Amygdala (tissue), 56 donors: ENCODE measurements at regions not wholly inside any gene's neighbourhood (a gene's known extent, or its start where the extent isn't known, plus 50 kb on each side); places are given as distances from the start of the nearest gene placed in this dataset.

Source experiments
- DNase-seq, 56 donors: peaks; one replicate each; lab custom pipeline; 2025; lab: John Stamatoyannopoulos, UW

DNA sequence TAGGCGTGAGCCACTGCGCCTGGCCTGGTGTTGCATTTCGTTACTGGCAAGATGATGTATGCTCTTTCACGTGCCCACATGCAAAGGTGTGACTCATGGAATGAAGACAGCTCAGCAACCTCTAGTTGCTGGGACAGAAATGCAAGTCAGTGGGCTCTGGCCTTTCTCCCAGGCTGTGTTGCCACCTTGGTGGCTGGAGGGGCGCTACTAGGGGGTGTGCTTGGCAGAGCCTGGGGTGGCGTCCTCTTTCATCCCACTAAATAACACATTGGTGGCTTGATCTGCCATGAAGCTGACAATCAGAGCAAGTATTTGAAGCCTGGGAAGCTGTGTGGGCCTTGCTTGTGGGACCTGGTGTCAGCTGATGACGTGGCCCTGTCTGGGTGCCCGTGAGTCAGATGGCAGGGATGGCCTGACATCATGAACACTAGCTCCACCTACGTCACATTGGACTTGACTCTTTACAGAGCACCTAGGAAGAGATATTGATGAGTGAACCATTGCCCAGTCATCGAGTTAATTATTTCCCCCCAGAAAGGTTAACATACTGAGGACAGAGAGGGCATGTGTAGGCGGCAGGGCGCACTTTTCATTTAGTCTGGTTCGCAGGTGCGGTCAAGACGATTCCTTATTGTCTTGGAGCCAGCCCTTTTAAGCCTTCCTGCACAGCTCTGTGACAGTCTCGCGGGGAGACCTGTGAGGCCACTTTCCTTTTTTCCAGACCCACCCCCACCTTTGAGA is 154.2 kb downstream of the TM9SF2 start:
- no peak for DNase-seq

DNA sequence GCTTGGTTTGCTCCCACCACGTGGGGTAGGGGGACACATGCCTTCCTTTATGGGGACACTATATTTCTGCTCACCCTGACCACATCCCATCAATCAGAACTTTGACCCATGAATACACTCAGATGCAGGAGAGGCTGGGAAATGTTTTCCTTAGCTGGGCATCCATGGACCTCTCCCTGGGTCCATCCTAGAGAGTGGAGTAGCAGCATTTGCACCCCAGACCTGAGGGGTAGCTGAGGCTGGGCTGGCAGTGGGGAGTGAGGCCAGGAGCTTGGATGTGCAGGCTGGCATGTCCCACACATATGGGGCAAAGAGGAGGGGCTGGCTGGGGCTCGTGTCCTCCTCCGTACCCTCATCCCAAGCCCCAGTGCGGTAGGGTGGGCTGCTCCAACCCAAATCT is 152.8 kb downstream of the TM9SF2 start:
- no peak for DNase-seq

DNA sequence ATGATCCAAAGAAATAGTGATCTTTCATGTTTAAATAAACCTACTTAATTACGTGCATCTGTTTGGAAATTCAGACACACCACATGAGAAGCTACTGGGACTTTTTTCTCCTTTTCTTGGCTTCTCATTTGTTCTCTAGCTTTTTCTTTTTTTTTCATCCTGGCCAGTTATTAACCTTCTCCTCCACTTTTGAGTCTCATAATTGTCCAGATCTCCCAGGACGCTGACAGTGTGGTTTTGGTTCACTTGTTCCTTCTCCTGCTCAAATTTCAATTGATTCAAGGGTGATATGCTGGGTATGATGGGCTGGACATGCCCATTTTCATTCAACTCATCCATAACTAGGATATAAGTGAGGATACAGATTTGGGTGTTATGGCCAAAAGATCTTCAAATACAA is 152.3 kb downstream of the TM9SF2 start:
- no peak for DNase-seq

DNA sequence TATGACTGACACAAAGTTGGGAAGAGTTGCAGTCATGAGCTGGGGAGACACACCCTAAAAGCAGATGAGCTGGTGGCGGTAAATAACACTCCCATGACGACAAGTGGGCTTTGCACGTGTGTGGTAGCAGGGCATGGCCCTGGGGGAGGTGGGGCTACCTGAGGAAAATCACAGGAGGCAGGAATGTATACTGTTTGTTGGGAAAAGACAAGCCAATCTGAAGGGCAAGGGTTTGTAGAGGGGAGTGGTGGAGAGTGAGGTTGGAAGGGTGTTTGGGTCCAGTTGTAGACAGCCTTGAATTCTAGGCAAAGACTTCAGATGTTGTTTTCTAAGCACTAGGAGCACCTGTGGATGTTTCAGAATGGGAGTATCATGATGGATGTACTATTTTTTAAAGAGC is 151.6 kb downstream of the TM9SF2 start:
- DNase-seq = no peak

DNA sequence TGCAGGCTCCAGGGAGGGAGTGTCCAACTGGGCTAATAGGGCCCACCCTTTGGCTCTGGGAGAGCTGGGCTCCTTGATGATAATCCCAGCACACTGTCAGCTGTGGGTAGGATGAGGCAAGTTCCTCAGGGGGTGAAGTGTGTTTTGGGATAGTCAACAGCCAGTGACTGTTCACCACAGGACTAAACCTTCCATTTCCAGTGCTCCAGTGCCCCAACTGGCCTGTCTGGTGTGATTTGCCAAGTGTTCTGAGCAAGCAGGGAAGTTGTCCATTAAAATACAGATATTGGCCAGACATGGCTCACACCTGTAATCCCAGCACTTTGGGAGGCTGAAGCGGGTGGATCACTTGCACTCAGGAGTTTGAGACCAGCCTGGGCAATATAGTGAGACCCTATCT is 150.9 kb downstream of the TM9SF2 start:
- no peak for DNase-seq

DNA sequence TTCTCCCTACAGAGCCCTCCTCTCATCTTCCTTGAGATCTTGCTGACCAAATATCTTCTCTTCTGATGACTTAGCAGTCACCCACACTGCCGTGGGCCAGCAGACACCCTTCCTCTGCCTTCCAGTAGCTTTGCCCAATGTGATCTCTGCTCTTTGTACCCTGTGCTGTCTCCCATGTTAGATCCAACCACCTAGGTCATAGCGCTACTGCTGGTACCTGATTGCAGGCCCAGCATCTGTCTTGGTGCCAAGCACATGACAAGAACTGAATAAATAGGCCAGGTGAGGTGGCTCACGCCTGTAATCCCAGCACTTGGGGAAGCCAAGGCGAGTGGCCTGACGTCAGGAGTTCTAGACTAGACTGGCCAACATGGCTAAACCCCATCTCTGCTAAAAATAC is 149.7 kb downstream of the TM9SF2 start:
- no peak for DNase-seq

DNA sequence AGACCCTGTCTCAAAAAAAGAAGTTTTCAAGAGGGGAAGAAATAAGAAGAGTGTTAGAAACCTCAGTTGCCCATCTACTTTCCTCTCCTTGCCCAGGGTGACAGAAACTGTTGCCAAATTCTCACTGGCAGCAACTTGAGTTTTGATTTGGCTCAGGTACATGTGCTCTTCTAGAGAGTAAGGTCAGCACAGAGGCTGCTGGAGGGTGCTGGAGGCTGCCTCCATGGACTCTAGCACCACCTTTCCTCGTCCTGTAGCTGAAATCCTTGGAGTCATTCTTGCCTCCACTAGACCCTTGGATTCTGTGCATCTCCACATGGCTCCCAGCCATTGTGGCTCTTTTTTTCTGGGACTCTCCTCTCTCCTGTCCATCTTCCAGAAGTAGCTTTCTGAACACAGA is 149.1 kb downstream of the TM9SF2 start:
- no peak for DNase-seq

DNA sequence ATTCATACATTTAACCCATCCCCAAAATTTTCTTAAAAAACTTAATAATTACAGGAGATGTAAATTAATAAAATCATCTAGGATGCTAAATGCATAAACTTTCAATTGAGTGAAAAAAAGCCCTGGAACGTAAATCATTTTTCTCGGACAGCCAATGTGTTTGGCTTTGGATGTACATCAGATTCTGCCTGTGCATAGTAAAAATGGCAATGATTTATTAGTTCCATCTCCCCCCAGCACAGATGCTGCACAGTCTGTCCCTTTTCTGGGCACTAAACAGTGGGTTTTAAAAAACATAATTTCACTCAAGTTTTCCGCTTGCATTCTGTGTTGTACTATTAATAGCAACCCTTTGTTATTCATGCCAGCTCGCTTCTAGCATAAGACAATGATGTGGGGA is 147.7 kb downstream of the TM9SF2 start:
- no peak for DNase-seq

DNA sequence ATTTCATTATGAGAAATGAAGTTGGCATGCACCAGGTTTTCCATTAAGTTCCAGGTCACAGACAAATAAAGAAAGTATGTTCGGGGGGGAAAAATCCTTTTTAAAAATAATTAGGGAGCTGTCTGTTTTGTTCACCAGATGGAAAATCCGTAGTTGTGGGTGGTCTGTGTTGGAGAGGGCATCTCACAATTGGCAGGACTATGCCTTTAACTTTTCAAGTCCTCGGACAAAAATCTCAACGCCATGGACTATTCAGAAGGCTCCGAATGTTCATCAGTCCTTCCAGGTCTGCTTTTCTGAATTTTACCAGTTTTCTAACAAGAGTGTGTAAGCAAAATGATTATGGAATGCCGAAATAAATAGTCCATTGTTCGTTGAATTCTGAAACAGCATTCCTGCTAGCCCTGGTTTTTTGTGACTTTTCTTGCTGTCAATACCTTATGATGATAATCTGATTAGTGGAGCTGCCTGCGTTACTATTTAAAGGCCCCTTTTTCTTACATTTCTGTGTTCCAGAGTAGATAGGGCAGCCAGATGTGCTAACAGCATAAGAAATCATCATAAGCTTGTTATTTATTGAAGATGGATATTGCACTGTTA is 146.9 kb downstream of the TM9SF2 start:
- DNase-seq = no peak

DNA sequence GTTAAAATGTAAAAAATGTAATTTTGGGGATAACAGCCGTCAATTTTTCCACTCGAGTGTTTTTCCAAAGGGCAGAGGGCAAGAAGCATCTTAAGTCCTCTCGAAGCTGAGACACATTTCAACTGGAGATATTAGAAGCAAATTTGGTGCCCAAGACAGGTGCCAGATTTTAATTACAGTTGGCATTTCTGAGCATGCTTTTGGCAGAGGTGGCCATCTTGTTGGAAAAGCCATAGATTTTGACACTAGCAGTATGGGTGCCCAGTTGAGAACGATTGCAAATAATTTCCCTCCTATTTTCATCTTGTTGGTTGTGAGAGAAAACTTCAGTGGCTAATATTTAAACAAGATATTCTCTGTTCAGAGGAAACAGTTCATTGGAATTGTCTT is 146.3 kb downstream of the TM9SF2 start:
- DNase-seq = no peak

DNA sequence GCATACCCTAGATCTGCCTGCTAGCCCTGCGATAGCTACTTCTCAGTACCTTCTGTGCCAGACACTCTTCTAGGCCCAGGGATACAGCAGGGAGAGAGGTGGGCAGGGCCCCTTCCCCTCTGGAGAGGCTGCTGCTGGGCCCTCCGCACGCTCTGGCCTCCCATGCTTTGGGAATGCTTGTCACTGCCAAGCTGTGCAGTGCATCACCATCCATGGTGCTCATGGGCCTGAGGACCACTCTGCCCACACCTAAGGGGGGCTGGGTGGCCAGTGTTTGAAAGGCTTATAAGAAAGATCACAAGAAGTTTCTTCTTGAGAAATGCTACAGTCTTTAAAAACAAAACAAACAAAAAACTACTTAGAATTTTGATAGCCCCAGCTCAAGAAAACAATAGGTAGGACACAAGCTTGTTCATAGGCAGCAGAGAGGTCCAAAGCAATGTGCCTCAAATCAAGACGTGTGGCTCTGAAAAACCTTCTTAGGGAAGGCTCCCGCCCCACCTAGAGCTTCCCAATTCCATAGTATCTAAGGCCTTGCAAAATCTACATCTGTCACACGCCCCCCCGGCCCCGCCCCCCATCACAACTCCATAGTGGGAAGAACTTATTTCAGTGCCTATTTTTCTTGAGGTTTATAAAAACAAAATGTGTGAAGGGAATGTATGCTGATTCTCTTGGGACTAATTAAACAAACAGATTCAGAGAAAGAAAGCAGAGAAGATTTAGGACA is 145.8 kb downstream of the TM9SF2 start:
- no peak for DNase-seq

DNA sequence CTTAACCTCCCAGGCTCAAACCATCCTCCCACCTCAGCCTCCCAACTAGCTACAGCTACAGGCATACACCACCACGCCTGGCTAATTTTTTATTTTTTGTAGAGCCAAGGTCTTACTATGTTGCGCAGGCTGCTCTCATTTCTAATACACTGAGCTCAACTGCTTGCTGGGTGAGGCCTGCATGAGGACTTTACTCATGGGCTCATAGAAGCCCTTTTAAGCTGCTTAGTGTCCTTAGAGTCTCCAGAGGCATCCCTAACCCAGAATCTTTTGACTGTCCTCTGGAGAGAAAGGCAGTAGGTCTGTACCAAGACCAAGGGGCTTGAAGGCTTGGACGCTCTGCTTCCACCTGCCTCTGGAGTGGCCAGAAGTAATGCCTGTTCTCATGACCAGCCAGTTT is 141.6 kb downstream of the TM9SF2 start:
- DNase-seq = no peak

DNA sequence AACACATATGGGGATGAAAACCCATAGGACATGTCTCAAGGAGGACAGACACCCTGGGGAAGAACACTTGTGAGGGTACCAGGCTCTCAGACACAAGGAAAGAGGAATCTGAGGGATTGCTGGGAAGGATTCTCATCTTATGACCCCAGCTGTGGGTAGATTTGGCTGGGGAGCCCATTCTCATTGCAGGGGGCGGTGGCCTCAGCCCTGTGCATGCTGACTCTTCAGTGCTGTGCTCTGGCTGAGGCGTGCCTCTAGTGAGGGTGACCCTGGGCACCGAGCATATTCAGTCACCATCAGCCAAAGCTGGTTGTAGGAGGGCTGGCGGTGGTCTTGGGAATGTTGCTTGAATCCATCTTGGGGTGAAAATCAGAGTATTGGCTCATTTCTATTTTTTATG is 140.7 kb downstream of the TM9SF2 start:
- no peak for DNase-seq

DNA sequence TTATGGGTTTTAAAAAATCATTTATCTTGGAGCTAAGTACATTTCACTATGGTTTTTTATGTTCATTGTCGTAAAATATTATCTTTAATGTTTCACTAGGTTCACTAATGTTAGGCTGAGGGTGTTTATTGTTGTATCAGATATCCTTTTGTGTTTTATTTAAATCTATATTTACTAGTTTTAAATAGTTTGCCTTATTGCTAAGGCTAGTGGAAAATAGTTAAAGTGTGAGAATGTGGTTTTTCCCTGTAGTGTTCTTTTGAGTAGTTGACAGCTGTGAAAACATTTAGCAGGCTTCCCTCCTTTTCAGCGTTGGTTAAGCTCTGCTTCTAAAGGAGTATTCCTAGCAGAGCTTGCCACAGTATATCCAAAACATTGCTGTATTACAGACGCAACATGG is 139.0 kb downstream of the TM9SF2 start:
- DNase-seq = no peak

DNA sequence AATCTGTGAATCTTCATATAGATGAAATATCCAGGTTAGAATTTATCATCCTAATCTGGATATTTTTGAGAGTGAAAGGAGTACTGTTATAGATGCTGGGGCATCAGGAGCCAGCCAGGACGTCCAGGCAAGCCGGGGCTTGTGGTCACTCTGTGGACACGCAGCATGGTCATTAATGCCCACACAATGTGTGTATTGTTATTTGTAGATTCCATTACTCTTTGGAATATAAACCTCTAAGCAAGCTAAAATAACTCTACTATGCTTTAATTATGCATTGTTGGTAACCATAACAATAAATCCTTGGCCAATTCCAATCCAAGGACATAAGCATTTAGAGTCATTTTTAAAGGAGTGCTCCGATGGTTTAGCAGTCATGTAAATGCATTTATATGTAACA is 137.9 kb downstream of the TM9SF2 start:
- DNase-seq = no peak

DNA sequence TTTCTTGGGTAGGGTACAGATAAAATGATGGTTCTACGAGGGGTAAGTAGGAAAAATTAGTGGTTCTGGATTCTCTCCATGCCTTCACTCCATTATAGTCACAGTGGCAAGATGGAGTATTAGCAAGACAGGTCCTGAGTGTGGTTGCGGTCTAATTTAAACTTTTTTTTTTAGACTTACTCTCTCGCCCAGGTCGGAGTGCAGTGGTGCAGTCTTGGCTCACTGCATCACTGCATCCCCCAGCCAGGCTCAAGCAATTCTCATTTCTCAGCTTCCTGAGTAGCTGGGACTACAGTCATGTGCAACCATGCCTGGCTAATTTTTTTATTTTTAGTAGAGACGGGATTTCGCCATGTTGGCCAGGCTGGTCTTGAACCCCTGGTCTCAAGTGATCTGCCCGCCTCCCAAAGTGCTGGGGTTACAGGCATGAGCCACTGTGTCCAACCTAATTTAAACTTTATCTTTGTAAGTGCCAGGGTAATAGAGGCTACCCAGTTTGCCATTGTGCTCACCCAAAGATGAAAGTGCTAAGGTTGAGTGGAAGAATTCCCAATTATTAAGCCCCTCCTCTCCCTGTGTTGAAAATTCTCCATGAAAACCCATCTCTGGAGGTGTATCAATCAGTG is 135.6 kb downstream of the TM9SF2 start:
- no peak for DNase-seq

DNA sequence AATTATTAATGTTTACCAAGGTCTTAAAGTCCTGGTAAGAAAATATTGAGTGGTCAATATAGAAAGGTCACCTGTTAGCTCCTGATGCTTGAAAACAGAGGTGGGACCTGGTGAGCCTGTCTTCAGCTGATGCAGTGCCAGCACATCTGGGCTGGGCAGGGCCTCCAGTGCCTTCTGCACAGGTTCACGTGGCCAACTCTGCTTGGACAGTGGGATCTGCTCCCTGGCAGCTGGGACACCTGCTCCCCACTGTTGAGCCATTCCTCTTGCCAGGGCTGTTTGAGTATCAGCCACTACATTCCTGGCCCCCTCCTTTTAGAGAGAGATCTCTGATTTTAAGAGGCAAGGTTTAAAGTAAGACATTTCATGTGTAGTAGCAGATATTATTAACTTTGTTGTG is 135.0 kb downstream of the TM9SF2 start:
- no peak for DNase-seq

DNA sequence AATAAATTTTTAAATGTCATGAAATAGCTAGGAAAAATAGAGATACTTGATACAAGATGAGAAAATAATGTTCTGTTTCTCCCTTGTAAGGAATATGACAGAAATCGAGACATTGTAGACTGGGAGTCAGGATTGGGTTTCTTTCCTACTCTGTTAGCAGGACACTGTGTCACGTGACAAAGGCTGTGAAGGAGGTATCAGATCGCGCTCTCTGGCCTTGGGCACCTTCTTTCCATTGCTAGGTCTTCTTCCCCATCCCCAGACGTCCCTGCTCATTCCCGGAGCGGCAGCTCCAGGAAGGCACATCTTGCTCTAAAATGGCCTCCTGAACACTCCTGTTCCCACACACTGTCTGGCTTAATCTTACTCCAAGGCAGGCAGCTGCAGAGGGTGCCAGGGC is 133.4 kb downstream of the TM9SF2 start:
- DNase-seq = no peak

DNA sequence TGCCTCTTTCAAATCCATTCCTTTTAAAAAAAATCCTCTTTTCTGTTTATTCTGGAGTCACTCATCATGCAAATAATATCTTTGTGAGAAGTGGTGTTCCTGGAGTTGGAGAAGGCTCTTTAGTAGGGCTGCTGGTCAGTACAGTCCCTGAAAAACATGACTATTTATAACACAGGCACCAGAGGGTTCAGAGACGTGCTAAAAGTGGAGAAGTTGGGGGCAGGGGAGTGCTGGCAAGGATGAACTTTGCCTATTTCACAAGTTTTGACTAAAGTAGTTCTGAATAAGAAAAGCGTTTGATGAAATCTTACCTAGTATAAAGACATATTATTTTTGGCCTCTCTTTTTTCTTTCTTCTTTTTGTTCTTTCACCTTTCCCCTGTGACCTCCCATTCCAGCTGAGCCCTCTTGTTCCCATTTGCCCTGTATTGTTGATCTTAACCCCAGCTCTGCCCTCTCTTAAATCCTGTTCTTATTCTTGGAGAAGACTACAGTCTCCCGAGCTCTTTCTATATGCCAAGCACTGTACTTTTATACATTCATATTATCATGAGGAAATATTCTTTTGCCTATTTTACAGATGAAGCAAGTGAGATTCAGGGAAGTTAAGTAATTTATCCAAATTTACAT is 129.1 kb downstream of the TM9SF2 start:
- no peak for DNase-seq

DNA sequence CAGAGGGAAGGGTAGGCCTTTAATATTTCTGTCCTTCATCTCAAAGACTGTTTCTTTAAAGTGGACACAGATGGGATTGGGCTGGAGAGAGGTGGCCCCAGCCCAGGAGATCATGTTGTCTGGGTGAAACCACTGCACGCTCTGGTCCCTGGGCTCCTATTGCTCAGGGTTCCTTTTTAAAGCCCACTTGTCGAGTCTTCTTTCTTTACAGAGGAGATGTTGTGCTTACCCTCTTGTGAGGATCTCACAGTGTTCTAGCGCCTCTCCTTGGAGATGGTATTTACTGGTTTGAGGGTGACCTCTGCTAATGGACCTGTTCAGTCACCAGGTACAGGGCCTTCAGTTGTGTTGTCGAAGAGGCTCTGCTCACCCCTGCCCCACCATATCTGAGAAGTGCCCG is 128.4 kb downstream of the TM9SF2 start:
- DNase-seq = no peak

DNA sequence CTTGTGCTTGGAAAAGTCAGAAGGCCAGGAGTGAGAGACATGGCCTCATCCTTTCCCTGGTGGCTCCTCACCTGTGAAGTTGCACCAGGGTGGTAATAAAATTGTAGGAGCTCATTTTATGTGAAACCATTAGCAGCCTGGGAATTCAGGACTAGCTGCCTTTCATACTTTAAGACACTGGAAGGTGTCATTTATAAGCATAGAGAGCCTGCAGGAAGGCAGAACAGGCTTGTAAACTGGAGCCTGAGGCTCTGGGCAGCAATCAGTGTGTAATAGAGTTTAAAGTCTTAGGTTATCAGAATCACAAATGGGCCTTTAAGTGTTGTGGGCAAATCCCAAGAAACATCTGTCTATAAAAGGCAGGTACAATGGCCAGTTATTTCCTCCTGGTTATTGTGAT is 127.2 kb downstream of the TM9SF2 start:
- DNase-seq = no peak
